ENCODE measurements at regions not wholly inside any gene's neighbourhood (a gene's known extent, or its start where the extent isn't known, plus 50 kb on each side); places are given as distances from the start of the nearest gene placed in this dataset.

DNA sequence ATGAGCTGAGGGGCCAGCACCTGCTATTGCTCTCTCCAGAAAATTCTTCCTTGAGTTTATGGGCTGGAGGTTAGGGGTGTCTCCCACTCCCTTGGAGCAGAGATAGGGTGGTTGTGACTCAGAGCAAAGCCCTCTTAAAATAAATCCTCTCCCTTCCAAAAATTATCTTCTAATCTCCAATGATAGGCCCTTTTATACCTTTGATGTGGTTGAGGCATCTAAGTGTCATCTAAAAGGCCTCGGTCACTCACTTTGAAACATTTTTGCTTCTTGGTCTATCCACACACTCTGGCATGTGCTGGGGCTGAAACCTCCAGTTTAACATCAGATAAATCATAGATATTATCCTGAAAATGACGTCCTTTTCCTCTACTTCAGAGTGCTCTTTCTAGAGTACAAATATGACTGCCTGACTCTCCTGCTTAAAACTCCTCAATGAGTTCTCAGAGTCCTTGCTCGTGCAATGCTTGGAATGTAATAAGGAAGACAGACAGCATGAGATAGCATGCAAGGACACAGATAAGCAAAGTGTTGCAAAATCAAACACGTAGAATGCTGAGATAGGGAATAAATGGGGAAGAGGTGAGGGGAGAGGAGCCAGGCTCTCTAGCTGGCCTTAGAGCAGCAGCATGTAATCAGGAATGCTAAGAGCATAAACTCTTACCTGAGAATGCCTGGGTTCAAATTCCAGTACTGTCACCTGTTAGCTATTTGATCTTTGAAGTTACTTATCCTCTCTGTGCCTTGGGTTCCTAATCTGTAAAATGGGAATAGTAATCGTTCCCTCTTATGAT is 374.1 kb upstream of the CITED2 start (continued):
- TF ChIP-seq, protein P1, sequence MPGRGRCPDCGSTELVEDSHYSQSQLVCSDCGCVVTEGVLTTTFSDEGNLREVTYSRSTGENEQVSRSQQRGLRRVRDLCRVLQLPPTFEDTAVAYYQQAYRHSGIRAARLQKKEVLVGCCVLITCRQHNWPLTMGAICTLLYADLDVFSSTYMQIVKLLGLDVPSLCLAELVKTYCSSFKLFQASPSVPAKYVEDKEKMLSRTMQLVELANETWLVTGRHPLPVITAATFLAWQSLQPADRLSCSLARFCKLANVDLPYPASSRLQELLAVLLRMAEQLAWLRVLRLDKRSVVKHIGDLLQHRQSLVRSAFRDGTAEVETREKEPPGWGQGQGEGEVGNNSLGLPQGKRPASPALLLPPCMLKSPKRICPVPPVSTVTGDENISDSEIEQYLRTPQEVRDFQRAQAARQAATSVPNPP (IDR thresholded peaks at IDR 0.05; ENCODE audit: borderline replicate concordance, insufficient read depth, insufficient read length) = no peak
- TF ChIP-seq KLF1 (tag; IDR thresholded peaks at IDR 0.05) (no peak), ZNF3 (CRISPR knock-in tag; IDR thresholded peaks at IDR 0.05) (no peak), RAD21 (CRISPR knock-in tag; conservative IDR thresholded peaks at IDR 0.05 in 1 of 2, IDR thresholded peaks at IDR 0.05 in 1 of 2) (peak in 1 of 2 experiments; percentile 15; a peak in 1 of 4 replicates), MXI1 (IDR thresholded peaks at IDR 0.05; ENCODE audit: low read depth, low read length) (no peak), ZKSCAN3 (CRISPR knock-in tag; IDR thresholded peaks at IDR 0.05) (no peak), BRCA1 (IDR thresholded peaks at IDR 0.05) (no peak), BRCA1 (CRISPR knock-in tag; IDR thresholded peaks at IDR 0.05) (no peak), ZFP36 (IDR thresholded peaks at IDR 0.05; ENCODE audit: low read depth, low read length, partially characterized antibody) (no peak), CBFA2T2 (conservative IDR thresholded peaks at IDR 0.05) (peak; percentile 71), MCM2 (IDR thresholded peaks at IDR 0.05; ENCODE audit: low read depth) (no peak), EWSR1 (IDR thresholded peaks at IDR 0.05; ENCODE audit: borderline replicate concordance, low read depth, partially characterized antibody) (no peak), ZNF175 (CRISPR knock-in tag; IDR thresholded peaks at IDR 0.05; ENCODE audit: low read depth) (no peak)
- TF ChIP-seq, protein P2, sequence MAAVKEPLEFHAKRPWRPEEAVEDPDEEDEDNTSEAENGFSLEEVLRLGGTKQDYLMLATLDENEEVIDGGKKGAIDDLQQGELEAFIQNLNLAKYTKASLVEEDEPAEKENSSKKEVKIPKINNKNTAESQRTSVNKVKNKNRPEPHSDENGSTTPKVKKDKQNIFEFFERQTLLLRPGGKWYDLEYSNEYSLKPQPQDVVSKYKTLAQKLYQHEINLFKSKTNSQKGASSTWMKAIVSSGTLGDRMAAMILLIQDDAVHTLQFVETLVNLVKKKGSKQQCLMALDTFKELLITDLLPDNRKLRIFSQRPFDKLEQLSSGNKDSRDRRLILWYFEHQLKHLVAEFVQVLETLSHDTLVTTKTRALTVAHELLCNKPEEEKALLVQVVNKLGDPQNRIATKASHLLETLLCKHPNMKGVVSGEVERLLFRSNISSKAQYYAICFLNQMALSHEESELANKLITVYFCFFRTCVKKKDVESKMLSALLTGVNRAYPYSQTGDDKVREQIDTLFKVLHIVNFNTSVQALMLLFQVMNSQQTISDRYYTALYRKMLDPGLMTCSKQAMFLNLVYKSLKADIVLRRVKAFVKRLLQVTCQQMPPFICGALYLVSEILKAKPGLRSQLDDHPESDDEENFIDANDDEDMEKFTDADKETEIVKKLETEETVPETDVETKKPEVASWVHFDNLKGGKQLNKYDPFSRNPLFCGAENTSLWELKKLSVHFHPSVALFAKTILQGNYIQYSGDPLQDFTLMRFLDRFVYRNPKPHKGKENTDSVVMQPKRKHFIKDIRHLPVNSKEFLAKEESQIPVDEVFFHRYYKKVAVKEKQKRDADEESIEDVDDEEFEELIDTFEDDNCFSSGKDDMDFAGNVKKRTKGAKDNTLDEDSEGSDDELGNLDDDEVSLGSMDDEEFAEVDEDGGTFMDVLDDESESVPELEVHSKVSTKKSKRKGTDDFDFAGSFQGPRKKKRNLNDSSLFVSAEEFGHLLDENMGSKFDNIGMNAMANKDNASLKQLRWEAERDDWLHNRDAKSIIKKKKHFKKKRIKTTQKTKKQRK (IDR thresholded peaks at IDR 0.05; ENCODE audit: borderline replicate concordance, low read depth, low read length) = no peak
- TF ChIP-seq, protein P3, sequence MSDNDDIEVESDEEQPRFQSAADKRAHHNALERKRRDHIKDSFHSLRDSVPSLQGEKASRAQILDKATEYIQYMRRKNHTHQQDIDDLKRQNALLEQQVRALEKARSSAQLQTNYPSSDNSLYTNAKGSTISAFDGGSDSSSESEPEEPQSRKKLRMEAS (CRISPR knock-in tag; IDR thresholded peaks at IDR 0.05) = no peak
- TF ChIP-seq, protein P4, sequence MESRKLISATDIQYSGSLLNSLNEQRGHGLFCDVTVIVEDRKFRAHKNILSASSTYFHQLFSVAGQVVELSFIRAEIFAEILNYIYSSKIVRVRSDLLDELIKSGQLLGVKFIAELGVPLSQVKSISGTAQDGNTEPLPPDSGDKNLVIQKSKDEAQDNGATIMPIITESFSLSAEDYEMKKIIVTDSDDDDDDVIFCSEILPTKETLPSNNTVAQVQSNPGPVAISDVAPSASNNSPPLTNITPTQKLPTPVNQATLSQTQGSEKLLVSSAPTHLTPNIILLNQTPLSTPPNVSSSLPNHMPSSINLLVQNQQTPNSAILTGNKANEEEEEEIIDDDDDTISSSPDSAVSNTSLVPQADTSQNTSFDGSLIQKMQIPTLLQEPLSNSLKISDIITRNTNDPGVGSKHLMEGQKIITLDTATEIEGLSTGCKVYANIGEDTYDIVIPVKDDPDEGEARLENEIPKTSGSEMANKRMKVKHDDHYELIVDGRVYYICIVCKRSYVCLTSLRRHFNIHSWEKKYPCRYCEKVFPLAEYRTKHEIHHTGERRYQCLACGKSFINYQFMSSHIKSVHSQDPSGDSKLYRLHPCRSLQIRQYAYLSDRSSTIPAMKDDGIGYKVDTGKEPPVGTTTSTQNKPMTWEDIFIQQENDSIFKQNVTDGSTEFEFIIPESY (CRISPR knock-in tag; IDR thresholded peaks at IDR 0.05) = no peak

Data from K562 (cell line).